ENCODE measurements at regions not wholly inside any gene's neighbourhood (a gene's known extent, or its start where the extent isn't known, plus 50 kb on each side); places are given as distances from the start of the nearest gene placed in this dataset.

- DNase-seq = no peak
These were observed 74.2 kb upstream of the TMEM260 start for GRCh38 chr14:56505361-56505760.

- no peak for DNase-seq
These were observed 67.1 kb upstream of the TMEM260 start for GRCh38 chr14:56512521-56512920.

- no peak for DNase-seq
These were observed 64.8 kb upstream of the TMEM260 start for GRCh38 chr14:56514663-56515371.

GRCh38 chr14:56515739-56516138, 63.9 kb upstream of the TMEM260 start:
- DNase-seq = no peak

GRCh38 chr14:56522403-56522802, 57.2 kb upstream of the TMEM260 start:
- no peak for DNase-seq

- no peak for DNase-seq
These were observed 54.5 kb upstream of the TMEM260 start for GRCh38 chr14:56524971-56525677.

- no peak for DNase-seq
These were observed 50.7 kb upstream of the TMEM260 start for GRCh38 chr14:56528927-56529326.
